SK-N-SH treated with all-trans-retinoic acid at 6 μM for 48 hours (cell line): ENCODE measurements at regions not wholly inside any gene's neighbourhood (a gene's known extent, or its start where the extent isn't known, plus 50 kb on each side); places are given as distances from the start of the nearest gene placed in this dataset.
A peak's percentile ranks its signal among the peaks of the same experiment; 100 is the strongest.

Experiments used
- ATAC-seq: fragments of 200-7000 bp; cut with Tn5 transposase; 3 replicates; pipeline ENCODE4 v1.9.1; 2020; ENCODE audit warnings: mild to moderate bottlenecking, moderate library complexity
- BACH2 ChIP-seq: fragments of 250-450 bp; sonication (Bioruptor Pico); IDR thresholded peaks from 2 replicates; pipeline ENCODE4 v1.9.0; 2021; ENCODE audit warnings: mild to moderate bottlenecking, borderline replicate concordance
- CREB5 ChIP-seq: fragments of 250-450 bp; sonication (Bioruptor Pico); IDR thresholded peaks from 2 replicates; pipeline ENCODE4 v1.5.1; 2020; ENCODE audit warnings: low read depth, mild to moderate bottlenecking, moderate library complexity
- CSDC2 ChIP-seq: fragments of 250-450 bp; sonication (Bioruptor Pico); IDR thresholded peaks from 2 replicates; pipeline ENCODE4 v1.5.0; 2020; ENCODE audit warnings: mild to moderate bottlenecking, moderate library complexity
- CSRNP3 ChIP-seq: fragments of 250-450 bp; sonication (Bioruptor Pico); IDR thresholded peaks from 2 replicates; pipeline ENCODE4 v1.5.1; 2021; ENCODE audit warnings: mild to moderate bottlenecking, moderate library complexity
- ESRRG ChIP-seq: fragments of 250-450 bp; sonication (Bioruptor Pico); IDR thresholded peaks from 2 replicates; pipeline ENCODE4 v1.6.1; 2021; ENCODE audit warnings: mild to moderate bottlenecking
- GLIS3 ChIP-seq: fragments of 250-450 bp; sonication (Bioruptor Pico); IDR thresholded peaks from 2 replicates; pipeline ENCODE4 v1.5.0; 2020; ENCODE audit warnings: mild to moderate bottlenecking, moderate library complexity
- ISL1 ChIP-seq: fragments of 250-450 bp; sonication (Bioruptor Pico); IDR thresholded peaks from 2 replicates; pipeline ENCODE4 v2.1.2; 2022; ENCODE audit warnings: mild to moderate bottlenecking, moderate library complexity
- OSR1 ChIP-seq: fragments of 250-450 bp; sonication (Bioruptor Pico); IDR thresholded peaks from 2 replicates; pipeline ENCODE4 v1.8.0; 2022; ENCODE audit warnings: moderate library complexity, mild to moderate bottlenecking, inconsistent platforms
- PATZ1 ChIP-seq: fragments of 250-450 bp; sonication (Bioruptor Pico); IDR thresholded peaks from 2 replicates; pipeline ENCODE4 v1.8.0; 2020; ENCODE audit warnings: mild to moderate bottlenecking, moderate library complexity, borderline replicate concordance
- POU6F1 ChIP-seq: fragments of 250-450 bp; sonication (Bioruptor Pico); IDR thresholded peaks from 2 replicates; pipeline ENCODE4 v1.8.0; 2021; ENCODE audit warnings: low read depth, mild to moderate bottlenecking, moderate library complexity, borderline replicate concordance
- PPARA ChIP-seq: fragments of 250-450 bp; sonication (Bioruptor Pico); IDR thresholded peaks from 2 replicates; pipeline ENCODE4 v1.5.0; 2020; ENCODE audit warnings: mild to moderate bottlenecking, borderline replicate concordance
- SNAI2 ChIP-seq: fragments of 250-450 bp; sonication (Bioruptor Pico); IDR thresholded peaks from 2 replicates; pipeline ENCODE4 v1.5.0; 2020; ENCODE audit warnings: mild to moderate bottlenecking, moderate library complexity
- TCF4 ChIP-seq: fragments of 250-450 bp; sonication (Bioruptor Pico); IDR thresholded peaks from 2 replicates; pipeline ENCODE4 v1.8.0; 2021; ENCODE audit warnings: mild to moderate bottlenecking, moderate library complexity, borderline replicate concordance
- TOX ChIP-seq: fragments of 250-450 bp; sonication (Bioruptor Pico); IDR thresholded peaks from 2 replicates; pipeline ENCODE4 v1.8.0; 2021; ENCODE audit warnings: mild to moderate bottlenecking, moderate library complexity, borderline replicate concordance
- ZC3H10 ChIP-seq: fragments of 250-450 bp; sonication (Bioruptor Pico); IDR thresholded peaks from 2 replicates; pipeline ENCODE4 v1.5.1; 2021; ENCODE audit warnings: mild to moderate bottlenecking, moderate library complexity
- ZFP3 ChIP-seq: fragments of 250-450 bp; sonication (Bioruptor Pico); IDR thresholded peaks from 2 replicates; pipeline ENCODE4 v1.5.0; 2020; ENCODE audit warnings: mild to moderate bottlenecking, moderate library complexity
- ZNF565 ChIP-seq: fragments of 450-650 bp; formaldehyde crosslinking; conservative IDR thresholded peaks from 2 replicates; pipeline ENCODE4 v1.5.0; 2020; ENCODE audit warnings: low read depth, mild to moderate bottlenecking, moderate library complexity
- ZNF70 ChIP-seq: fragments of 450-650 bp; formaldehyde crosslinking; IDR thresholded peaks from 2 replicates; pipeline ENCODE4 v1.5.0; 2020; ENCODE audit warnings: mild to moderate bottlenecking, moderate library complexity

GRCh38 chr7:47691988-47692387, 110.1 kb upstream of the TNS3 start:
- no peak for ATAC-seq
- TF ChIP-seq GLIS3 (CRISPR knock-in tag), result no peak
- TF ChIP-seq PPARA (CRISPR knock-in tag), result no peak
- no peak for TF ChIP-seq CSDC2 (CRISPR knock-in tag)
- no peak for TF ChIP-seq BACH2 (CRISPR knock-in tag)
- no peak for TF ChIP-seq OSR1 (CRISPR knock-in tag)
- TF ChIP-seq PATZ1 (CRISPR knock-in tag), result no peak
- no peak for TF ChIP-seq ZNF565 (CRISPR knock-in tag)
- no peak for TF ChIP-seq SNAI2 (CRISPR knock-in tag)
- TF ChIP-seq CREB5 (CRISPR knock-in tag), result no peak
- no peak for TF ChIP-seq TCF4 (CRISPR knock-in tag)
- no peak for TF ChIP-seq POU6F1
- TF ChIP-seq ZNF70, result no peak
- TF ChIP-seq ZFP3 (CRISPR knock-in tag), result no peak
- TF ChIP-seq CSRNP3 (CRISPR knock-in tag), result no peak
- no peak for TF ChIP-seq ZC3H10
- TF ChIP-seq ISL1 (CRISPR knock-in tag), result no peak
- no peak for TF ChIP-seq TOX (CRISPR knock-in tag)

GRCh38 chr7:47690902-47691558, 109.1 kb upstream of the TNS3 start:
- peak; percentile 36 for ATAC-seq
- TF ChIP-seq CSRNP3 (CRISPR knock-in tag), result no peak
- TF ChIP-seq CSDC2 (CRISPR knock-in tag), result peak; percentile 60; the same call in 1 of the 2 replicates
- TF ChIP-seq, all 23 proteins: peak for 1

GRCh38 chr7:47689558-47689957, 107.6 kb upstream of the TNS3 start:
- TF ChIP-seq TOX (CRISPR knock-in tag) (no peak), GLIS3 (CRISPR knock-in tag) (no peak), SNAI2 (CRISPR knock-in tag) (no peak), CSRNP3 (CRISPR knock-in tag) (no peak), ZNF565 (CRISPR knock-in tag) (no peak), OSR1 (CRISPR knock-in tag) (no peak), PPARA (CRISPR knock-in tag) (no peak), PATZ1 (CRISPR knock-in tag) (no peak), CREB5 (CRISPR knock-in tag) (no peak), CSDC2 (CRISPR knock-in tag) (no peak), ESRRG (CRISPR knock-in tag) (no peak)
- ATAC-seq, result no peak
